Fibroblast of skin of abdomen (primary cell): ENCODE measurements at regions not wholly inside any gene's neighbourhood (a gene's known extent, or its start where the extent isn't known, plus 50 kb on each side); places are given as distances from the start of the nearest gene placed in this dataset.

Source experiments
- DNase-seq: peaks from one replicate; pipeline ENCODE4 v3.0.0-alpha.2; 2013

- DNase-seq, result no peak
These were observed 399.1 kb downstream of the PLCL1 start for GRCh38 chr2:198203336-198204069.
